PFSK-1 (cell line): ENCODE measurements at regions not wholly inside any gene's neighbourhood (a gene's known extent, or its start where the extent isn't known, plus 50 kb on each side); places are given as distances from the start of the nearest gene placed in this dataset.

Experiments
- FOXP2 ChIP-seq: optimal IDR thresholded peaks from 2 replicates; pipeline ENCODE3; 2011; ENCODE audit warnings: borderline replicate concordance, control low read depth, inconsistent platforms; ENCODE audit not compliant: insufficient read depth; ENCODE audit errors: extremely low read length, extremely low read depth
- POLR2AphosphoS5 ChIP-seq: IDR thresholded peaks from 2 replicates; pipeline ENCODE4 v1.6.1; 2012; ENCODE audit warnings: low read depth, mild to moderate bottlenecking, control low read depth, low read length, moderate library complexity
- SIN3A ChIP-seq: IDR thresholded peaks from 2 replicates; pipeline ENCODE4 v1.6.1; 2012; ENCODE audit warnings: mild to moderate bottlenecking, low read length, moderate library complexity, borderline replicate concordance; ENCODE audit not compliant: insufficient read depth
- TAF1 ChIP-seq: IDR thresholded peaks from 2 replicates; pipeline ENCODE4 v1.6.1; 2012; ENCODE audit warnings: low read length, control low read depth, borderline replicate concordance; ENCODE audit not compliant: insufficient read depth
- TF ChIP-seq, protein P1 (sequence below), 2 experiments: IDR thresholded peaks; 2 replicates each; pipeline versions ENCODE4 v1.6.1 to v1.8.0; 2011 to 2012; ENCODE audit warnings: low read depth in 2 of 2, low read length in 2 of 2, control low read depth in 1 of 2, inconsistent platforms in 1 of 2, mild to moderate bottlenecking in 1 of 2, moderate library complexity in 1 of 2; ENCODE audit not compliant: insufficient read depth in 1 of 2

DNA sequence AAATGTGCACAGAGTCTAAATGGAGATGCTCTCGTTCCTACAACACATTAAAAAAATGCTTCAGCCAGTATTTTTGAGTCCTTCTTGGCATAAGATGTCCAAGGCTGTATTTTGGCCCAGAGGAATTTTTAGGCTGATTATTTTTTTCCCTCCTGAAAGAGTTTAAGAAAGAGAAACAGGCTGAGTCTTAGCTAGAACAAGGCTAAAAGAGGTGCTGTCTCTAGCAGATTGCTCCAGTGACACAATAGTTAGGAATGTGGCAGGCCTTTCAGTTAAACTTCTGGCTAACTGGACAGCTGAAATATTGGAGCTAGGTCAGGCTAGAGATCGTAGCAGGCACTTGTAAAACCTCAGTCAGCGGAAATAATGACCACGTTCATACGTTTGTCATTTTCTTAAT, 271.4 kb upstream of the RARB start:
- no peak for TF ChIP-seq SIN3A
- TF ChIP-seq, protein P1, sequence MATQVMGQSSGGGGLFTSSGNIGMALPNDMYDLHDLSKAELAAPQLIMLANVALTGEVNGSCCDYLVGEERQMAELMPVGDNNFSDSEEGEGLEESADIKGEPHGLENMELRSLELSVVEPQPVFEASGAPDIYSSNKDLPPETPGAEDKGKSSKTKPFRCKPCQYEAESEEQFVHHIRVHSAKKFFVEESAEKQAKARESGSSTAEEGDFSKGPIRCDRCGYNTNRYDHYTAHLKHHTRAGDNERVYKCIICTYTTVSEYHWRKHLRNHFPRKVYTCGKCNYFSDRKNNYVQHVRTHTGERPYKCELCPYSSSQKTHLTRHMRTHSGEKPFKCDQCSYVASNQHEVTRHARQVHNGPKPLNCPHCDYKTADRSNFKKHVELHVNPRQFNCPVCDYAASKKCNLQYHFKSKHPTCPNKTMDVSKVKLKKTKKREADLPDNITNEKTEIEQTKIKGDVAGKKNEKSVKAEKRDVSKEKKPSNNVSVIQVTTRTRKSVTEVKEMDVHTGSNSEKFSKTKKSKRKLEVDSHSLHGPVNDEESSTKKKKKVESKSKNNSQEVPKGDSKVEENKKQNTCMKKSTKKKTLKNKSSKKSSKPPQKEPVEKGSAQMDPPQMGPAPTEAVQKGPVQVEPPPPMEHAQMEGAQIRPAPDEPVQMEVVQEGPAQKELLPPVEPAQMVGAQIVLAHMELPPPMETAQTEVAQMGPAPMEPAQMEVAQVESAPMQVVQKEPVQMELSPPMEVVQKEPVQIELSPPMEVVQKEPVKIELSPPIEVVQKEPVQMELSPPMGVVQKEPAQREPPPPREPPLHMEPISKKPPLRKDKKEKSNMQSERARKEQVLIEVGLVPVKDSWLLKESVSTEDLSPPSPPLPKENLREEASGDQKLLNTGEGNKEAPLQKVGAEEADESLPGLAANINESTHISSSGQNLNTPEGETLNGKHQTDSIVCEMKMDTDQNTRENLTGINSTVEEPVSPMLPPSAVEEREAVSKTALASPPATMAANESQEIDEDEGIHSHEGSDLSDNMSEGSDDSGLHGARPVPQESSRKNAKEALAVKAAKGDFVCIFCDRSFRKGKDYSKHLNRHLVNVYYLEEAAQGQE (IDR thresholded peaks at IDR 0.05; ENCODE audit: insufficient read depth in 1 of 2, low read depth in 2 of 2, low read length in 2 of 2) = no peak
- no peak for TF ChIP-seq POLR2AphosphoS5
- no peak for TF ChIP-seq FOXP2
- no peak for TF ChIP-seq TAF1

DNA sequence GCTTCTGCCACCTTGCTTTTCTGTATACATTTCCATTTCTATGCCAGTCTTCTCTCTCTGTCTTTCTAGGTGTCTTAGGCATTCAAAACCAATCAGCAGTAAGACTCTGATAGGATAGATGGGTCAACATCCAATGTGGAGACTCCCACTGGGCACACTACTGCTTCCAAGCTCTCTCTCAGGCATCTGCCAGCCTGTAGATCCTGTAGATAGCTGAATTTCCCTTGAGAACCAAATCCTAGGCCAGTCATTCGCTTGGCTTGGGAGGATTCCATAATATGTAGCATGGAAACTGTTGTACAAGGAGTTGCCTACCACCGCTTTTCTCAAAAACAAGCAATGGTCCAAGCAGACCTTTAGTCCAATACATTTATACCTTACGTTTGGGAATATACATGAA, 262.8 kb upstream of the RARB start:
- no peak for TF ChIP-seq POLR2AphosphoS5
- TF ChIP-seq, protein P1 (IDR thresholded peaks at IDR 0.05; ENCODE audit: insufficient read depth in 1 of 2, low read depth in 2 of 2, low read length in 2 of 2) = no peak
- TF ChIP-seq TAF1 = no peak
- no peak for TF ChIP-seq SIN3A
- TF ChIP-seq FOXP2 = no peak

DNA sequence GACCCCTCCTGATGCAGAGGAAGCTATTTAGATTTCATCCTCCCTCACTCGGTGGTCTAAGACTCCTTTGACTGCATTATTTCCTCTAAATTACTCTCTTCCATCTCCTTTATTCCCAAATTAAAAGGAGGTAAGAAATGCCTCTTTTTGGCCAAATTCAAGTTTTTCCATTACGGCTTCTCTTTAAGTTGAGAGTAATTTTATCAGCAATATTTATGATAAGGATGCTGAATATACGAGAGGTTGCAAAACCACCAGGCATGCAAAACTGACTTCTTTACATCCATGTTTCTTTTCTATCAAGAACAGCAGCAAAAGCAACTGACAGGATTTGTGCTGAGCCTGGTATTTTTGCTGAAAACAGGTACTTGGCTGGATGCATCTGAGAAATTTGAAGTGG, 262.0 kb upstream of the RARB start:
- TF ChIP-seq, protein P1 (IDR thresholded peaks at IDR 0.05; ENCODE audit: insufficient read depth in 1 of 2, low read depth in 2 of 2, low read length in 2 of 2) = no peak
- TF ChIP-seq SIN3A (no peak), POLR2AphosphoS5 (no peak), FOXP2 (no peak), TAF1 (no peak)

DNA sequence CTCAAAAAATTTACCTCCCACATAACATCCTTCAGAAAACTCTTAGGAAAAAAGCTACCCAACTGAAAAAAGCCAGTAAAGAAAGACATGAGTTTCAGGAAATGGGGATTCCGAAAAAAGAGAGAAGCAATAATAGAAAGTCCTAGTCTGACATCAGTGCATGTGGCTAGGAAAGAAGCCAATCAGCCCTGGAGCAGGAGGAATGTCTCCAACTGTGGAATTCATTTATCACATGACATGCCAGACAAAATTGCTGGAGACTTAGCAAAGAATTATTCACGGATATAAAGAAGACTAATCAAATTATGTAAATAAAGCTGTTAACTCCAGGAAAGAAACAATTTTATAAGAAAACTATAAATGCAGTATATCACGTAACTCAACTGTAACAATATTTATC, 258.9 kb upstream of the RARB start:
- TF ChIP-seq FOXP2 (no peak), TAF1 (no peak), POLR2AphosphoS5 (no peak), SIN3A (no peak)
- TF ChIP-seq, protein P1 (IDR thresholded peaks at IDR 0.05; ENCODE audit: insufficient read depth in 1 of 2, low read depth in 2 of 2, low read length in 2 of 2) = no peak

DNA sequence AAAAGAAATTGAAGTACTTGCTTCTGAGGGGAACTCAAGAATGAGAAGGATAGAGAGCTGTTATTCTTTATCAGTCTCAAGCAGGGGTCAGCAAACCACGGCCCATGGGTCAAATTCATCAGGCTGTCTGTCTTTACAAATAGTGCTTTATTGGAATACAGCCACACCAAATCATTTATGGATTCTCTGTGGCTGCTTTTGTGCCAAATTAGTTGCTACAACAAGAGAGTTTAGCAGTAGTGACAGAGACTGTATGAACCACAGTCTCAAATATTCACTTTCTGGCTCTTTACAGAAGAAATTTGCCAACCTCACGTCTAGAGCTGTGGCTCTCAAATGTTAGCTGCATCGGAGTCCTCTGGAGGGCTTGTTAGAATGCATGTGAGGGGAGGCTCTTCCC, 258.0 kb upstream of the RARB start:
- TF ChIP-seq TAF1 (no peak), POLR2AphosphoS5 (no peak), SIN3A (no peak), FOXP2 (no peak)
- TF ChIP-seq, protein P1 (IDR thresholded peaks at IDR 0.05; ENCODE audit: insufficient read depth in 1 of 2, low read depth in 2 of 2, low read length in 2 of 2) = no peak
